ENCODE measurements at regions not wholly inside any gene's neighbourhood (a gene's known extent, or its start where the extent isn't known, plus 50 kb on each side); places are given as distances from the start of the nearest gene placed in this dataset.

DNA sequence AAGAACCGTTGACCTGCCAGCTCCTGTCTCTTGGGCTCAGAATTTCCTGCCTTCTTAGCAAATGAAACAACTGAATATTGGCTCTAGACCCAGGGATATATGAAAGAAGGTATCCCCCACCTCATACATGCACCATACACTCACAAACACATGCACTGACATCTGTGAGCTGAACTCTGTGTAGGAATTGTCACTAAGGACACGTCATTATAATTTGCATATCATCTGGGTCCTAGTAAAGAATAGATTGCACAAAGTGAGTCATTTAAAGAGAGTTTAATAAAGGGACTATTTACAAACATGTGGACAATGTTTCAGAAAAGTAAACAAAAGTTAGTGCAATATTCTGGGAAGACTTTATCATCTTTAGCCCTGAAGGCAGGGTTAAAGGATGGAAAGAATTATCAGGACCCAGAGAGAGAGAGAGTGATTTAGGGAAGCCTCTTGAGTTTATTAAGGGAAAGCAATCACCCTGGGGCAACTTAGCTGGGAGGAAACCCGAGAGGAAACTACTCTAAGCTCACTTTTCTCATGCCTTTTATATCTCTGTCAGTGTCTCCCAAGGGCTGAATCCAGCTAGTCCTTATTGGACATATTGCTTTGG is 74.1 kb upstream of the PLA2G4A start:
- intact Hi-C loops (cut with micrococcal nuclease), result no loop called here
- ATAC-seq (ENCODE audit: low read depth), result no peak
- Histone ChIP-seq H2AK9ac (replicated peaks; ENCODE audit: low read depth, low read length, poor library complexity) (no peak overlapping the region), H3K4me2 (ENCODE audit: low read depth, low read length) (no peak overlapping the region), H3K9ac (ENCODE audit: low read depth, low read length) (no peak overlapping the region), H3K23ac (ENCODE audit: low read depth, low read length) (no peak overlapping the region), H3K9me1 (ENCODE audit: insufficient read depth, low read length) (no peaks in the 10 kb centered on the region), H3K27ac (ENCODE audit: insufficient read depth, low read length) (no peak overlapping the region), H2BK120ac (ENCODE audit: low read depth, low read length) (no peak overlapping the region), H2AK5ac (ENCODE audit: low read depth, low read length) (no peak overlapping the region), H2BK5ac (ENCODE audit: low read depth, low read length, poor library complexity, severe bottlenecking) (no peak overlapping the region), H3K18ac (ENCODE audit: low read depth, low read length) (no peak overlapping the region), H4K91ac (ENCODE audit: insufficient read depth, low read depth, low read length) (no peak overlapping the region), H4K20me1 (ENCODE audit: insufficient read depth, low read length) (no peaks in the 10 kb centered on the region), H3K4me3 (ENCODE audit: insufficient read depth, low read depth, low read length) (no peak overlapping the region), H2BK15ac (ENCODE audit: low read depth, low read length) (no peak overlapping the region), H3K27me3 (ENCODE audit: control insufficient read depth, insufficient read depth, low read length) (no peaks in the 10 kb centered on the region), H3K79me1 (ENCODE audit: low read depth in 1 of 2, low read length in 2 of 2) (no peaks in the 10 kb centered on the region), H3K56ac (ENCODE audit: extremely low read depth, insufficient read depth, low read length) (no peak overlapping the region), H2AFZ (replicated peaks; ENCODE audit: low read length, poor library complexity) (no peak overlapping the region), H3K4ac (ENCODE audit: low read depth, low read length) (no peak overlapping the region), H3K36me3 (ENCODE audit: control insufficient read depth, insufficient read depth, low read length) (no peaks in the 10 kb centered on the region), H4K8ac (ENCODE audit: low read depth in 2 of 2, low read length in 2 of 2) (no peak overlapping the region), H2BK20ac (ENCODE audit: low read depth, low read length) (no peak overlapping the region), H3K4me1 (ENCODE audit: control insufficient read depth, insufficient read depth, low read length) (no peaks in the 10 kb centered on the region), H3K9me3 (ENCODE audit: control insufficient read depth, insufficient read depth, low read length) (no peaks in the 10 kb centered on the region), H3K14ac (replicated peaks; ENCODE audit: low read depth, low read length) (no peak overlapping the region), H4K5ac (ENCODE audit: low read depth, low read length) (no peak overlapping the region)
- ChIA-PET CTCF (no interaction called here), POLR2A (ENCODE audit: unreplicated experiment) (no interaction called here)
- dilution Hi-C loops (cut with HindIII; ENCODE audit: low sequenced_read_pairs, unreplicated experiment), result no loop called here
- WGBS, 2 experiments (ENCODE audit: extremely low coverage in 2 of 2, insufficient read length in 1 of 2), result no CpG with 5 or more reads among the region's 3 CpGs
- TF ChIP-seq, protein P1, sequence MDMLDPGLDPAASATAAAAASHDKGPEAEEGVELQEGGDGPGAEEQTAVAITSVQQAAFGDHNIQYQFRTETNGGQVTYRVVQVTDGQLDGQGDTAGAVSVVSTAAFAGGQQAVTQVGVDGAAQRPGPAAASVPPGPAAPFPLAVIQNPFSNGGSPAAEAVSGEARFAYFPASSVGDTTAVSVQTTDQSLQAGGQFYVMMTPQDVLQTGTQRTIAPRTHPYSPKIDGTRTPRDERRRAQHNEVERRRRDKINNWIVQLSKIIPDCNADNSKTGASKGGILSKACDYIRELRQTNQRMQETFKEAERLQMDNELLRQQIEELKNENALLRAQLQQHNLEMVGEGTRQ (IDR thresholded peaks at IDR 0.05; ENCODE audit: low read depth, low read length), result no peak
- TF ChIP-seq CEBPB (IDR thresholded peaks at IDR 0.05; ENCODE audit: low read depth, low read length) (no peak), NFE2L2 (IDR thresholded peaks at IDR 0.05; ENCODE audit: low read depth, low read length) (no peak), RAD21 (IDR thresholded peaks at IDR 0.05; ENCODE audit: low read length) (no peak), MAFK (IDR thresholded peaks at IDR 0.05; ENCODE audit: low read depth, low read length) (no peak), SMC3 (IDR thresholded peaks at IDR 0.05; ENCODE audit: low read depth, low read length) (no peak), MXI1 (IDR thresholded peaks at IDR 0.05; ENCODE audit: borderline replicate concordance, low read depth, low read length) (no peak), RCOR1 (IDR thresholded peaks at IDR 0.05; ENCODE audit: insufficient replicate concordance, low read length) (no peak), POLR2A (IDR thresholded peaks at IDR 0.05; ENCODE audit: low read depth, low read length) (no peak)
- TF ChIP-seq, protein P2, sequence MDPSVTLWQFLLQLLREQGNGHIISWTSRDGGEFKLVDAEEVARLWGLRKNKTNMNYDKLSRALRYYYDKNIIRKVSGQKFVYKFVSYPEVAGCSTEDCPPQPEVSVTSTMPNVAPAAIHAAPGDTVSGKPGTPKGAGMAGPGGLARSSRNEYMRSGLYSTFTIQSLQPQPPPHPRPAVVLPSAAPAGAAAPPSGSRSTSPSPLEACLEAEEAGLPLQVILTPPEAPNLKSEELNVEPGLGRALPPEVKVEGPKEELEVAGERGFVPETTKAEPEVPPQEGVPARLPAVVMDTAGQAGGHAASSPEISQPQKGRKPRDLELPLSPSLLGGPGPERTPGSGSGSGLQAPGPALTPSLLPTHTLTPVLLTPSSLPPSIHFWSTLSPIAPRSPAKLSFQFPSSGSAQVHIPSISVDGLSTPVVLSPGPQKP (IDR thresholded peaks at IDR 0.05; ENCODE audit: borderline replicate concordance, low read depth, low read length), result no peak
- TF ChIP-seq, protein P3, sequence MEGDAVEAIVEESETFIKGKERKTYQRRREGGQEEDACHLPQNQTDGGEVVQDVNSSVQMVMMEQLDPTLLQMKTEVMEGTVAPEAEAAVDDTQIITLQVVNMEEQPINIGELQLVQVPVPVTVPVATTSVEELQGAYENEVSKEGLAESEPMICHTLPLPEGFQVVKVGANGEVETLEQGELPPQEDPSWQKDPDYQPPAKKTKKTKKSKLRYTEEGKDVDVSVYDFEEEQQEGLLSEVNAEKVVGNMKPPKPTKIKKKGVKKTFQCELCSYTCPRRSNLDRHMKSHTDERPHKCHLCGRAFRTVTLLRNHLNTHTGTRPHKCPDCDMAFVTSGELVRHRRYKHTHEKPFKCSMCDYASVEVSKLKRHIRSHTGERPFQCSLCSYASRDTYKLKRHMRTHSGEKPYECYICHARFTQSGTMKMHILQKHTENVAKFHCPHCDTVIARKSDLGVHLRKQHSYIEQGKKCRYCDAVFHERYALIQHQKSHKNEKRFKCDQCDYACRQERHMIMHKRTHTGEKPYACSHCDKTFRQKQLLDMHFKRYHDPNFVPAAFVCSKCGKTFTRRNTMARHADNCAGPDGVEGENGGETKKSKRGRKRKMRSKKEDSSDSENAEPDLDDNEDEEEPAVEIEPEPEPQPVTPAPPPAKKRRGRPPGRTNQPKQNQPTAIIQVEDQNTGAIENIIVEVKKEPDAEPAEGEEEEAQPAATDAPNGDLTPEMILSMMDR (conservative IDR thresholded peaks at IDR 0.05; ENCODE audit: low read depth, low read length), result no peak
- DNase-seq, result no peak
- in situ Hi-C loops (cut with MboI; ENCODE audit: low sequenced_read_pairs), result no loop called here
- BruUV-seq (replicated peaks), result no TSS peak
